ENCODE measurements at regions not wholly inside any gene's neighbourhood (a gene's known extent, or its start where the extent isn't known, plus 50 kb on each side); places are given as distances from the start of the nearest gene placed in this dataset.

DNA sequence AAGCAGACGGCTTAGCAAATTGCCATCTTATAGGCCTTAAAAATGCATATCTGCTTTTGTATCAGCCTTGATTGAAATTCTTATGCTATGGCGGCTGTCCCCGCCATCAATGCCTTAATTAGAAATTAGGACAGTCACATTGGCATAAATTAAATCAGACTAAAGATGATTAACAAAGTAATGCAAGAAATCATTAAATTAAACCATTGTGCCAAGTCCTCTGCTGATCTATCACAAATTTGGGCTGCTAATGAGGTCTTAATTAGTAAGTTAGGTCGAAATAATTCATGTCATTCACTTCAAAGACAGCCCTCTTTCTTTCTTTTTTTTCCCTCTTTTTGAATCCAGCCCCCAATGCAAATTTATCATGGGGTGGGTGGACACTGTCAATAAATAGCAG, 159.3 kb downstream of the MIAT start:
- Mint-ChIP-seq H3K27me3 (no peaks in the 10 kb centered on the region), H3K4me3 (no peak overlapping the region), H3K9me3 (ENCODE audit: insufficient read depth) (peaks cover 7% of the 10 kb centered on the region), H3K27ac (no peak overlapping the region), H3K4me1 (no peaks in the 10 kb centered on the region)
- H3K4me2 ChIP-seq (replicated peaks; ENCODE audit: low read depth, low read length, poor library complexity, severe bottlenecking): no peak overlapping the region
- H4K20me1 ChIP-seq (ENCODE audit: control insufficient read depth, insufficient read depth, low read length, poor library complexity, severe bottlenecking): no peaks in the 10 kb centered on the region
- no peaks in the 10 kb centered on the region for H3K27me3 ChIP-seq (replicated peaks in 1 of 4; ENCODE audit: control extremely low read depth in 1 of 4, control insufficient read depth in 3 of 4, insufficient read depth in 4 of 4, low read length in 3 of 4)
- ATAC-seq (ENCODE audit: low read depth): no peak
- H2AFZ ChIP-seq (ENCODE audit: insufficient read depth, low read depth, low read length, poor library complexity, severe bottlenecking): no peak overlapping the region
- ChIA-PET CTCF (no interaction called here), POLR2A (no interaction called here)
- H3K27ac ChIP-seq (ENCODE audit: low read length in 2 of 2): no peak overlapping the region
- H3K9me3 ChIP-seq (ENCODE audit: control extremely low read depth in 1 of 3, control insufficient read depth in 2 of 3, insufficient read depth in 1 of 3, low read length in 2 of 3): peaks cover 0 to 10% (median 10%) of the 10 kb centered on the region in 3 donors
- intact Hi-C loops (cut with micrococcal nuclease): no loop called here
- no peaks in the 10 kb centered on the region for H3K79me2 ChIP-seq (ENCODE audit: control insufficient read depth, insufficient read depth, low read length)
- H3K36me3 ChIP-seq (replicated peaks in 1 of 2; ENCODE audit: control extremely low read depth in 1 of 2, control insufficient read depth in 1 of 2, extremely low read depth in 1 of 2, insufficient read depth in 2 of 2, low read length in 1 of 2): no peaks in the 10 kb centered on the region
- no peaks in the 10 kb centered on the region for H3K4me1 ChIP-seq (ENCODE audit: control insufficient read depth in 2 of 2, insufficient read depth in 2 of 2, low read length in 2 of 2)
- H3K4me3 ChIP-seq (ENCODE audit: control extremely low read depth in 1 of 5, extremely low read depth in 1 of 5, insufficient read depth in 1 of 5, low read depth in 2 of 5, low read length in 4 of 5): no peak overlapping the region
- no peak for DNase-seq
- TF ChIP-seq, protein P1, sequence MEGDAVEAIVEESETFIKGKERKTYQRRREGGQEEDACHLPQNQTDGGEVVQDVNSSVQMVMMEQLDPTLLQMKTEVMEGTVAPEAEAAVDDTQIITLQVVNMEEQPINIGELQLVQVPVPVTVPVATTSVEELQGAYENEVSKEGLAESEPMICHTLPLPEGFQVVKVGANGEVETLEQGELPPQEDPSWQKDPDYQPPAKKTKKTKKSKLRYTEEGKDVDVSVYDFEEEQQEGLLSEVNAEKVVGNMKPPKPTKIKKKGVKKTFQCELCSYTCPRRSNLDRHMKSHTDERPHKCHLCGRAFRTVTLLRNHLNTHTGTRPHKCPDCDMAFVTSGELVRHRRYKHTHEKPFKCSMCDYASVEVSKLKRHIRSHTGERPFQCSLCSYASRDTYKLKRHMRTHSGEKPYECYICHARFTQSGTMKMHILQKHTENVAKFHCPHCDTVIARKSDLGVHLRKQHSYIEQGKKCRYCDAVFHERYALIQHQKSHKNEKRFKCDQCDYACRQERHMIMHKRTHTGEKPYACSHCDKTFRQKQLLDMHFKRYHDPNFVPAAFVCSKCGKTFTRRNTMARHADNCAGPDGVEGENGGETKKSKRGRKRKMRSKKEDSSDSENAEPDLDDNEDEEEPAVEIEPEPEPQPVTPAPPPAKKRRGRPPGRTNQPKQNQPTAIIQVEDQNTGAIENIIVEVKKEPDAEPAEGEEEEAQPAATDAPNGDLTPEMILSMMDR (IDR thresholded peaks at IDR 0.05): no peak
- no peak for TF ChIP-seq EZH2 (IDR thresholded peaks at IDR 0.05; ENCODE audit: borderline replicate concordance, insufficient read depth, low read depth, low read length, poor library complexity, severe bottlenecking)
- WGBS (ENCODE audit: insufficient coverage): no CpG with 5 or more reads among the region's 4 CpGs
- H3K9ac ChIP-seq (ENCODE audit: low read length): no peak overlapping the region

DNA sequence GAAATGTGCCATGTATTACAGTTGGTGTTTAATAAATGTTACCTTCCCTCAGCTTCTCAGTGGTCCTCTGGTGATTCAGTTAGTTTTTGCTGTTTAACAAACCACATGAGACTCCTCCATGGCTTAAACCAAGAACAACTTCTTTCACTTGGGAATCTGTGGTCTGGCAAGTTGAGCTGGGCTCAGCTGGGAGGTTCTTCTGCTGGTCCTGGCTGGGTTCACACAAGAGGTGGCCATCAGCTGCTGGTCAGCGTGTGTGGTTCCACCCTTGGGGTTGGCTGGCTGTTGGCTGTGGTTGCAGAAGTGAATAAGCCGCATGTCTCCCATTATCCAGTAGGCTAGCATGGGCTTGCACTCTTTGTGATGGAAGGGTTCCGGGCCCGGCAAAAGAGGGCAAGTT, 160.5 kb downstream of the MIAT start:
- Histone ChIP-seq H3K9ac (ENCODE audit: low read length) (no peak overlapping the region), H3K36me3 (replicated peaks in 1 of 2; ENCODE audit: control extremely low read depth in 1 of 2, control insufficient read depth in 1 of 2, extremely low read depth in 1 of 2, insufficient read depth in 2 of 2, low read length in 1 of 2) (no peaks in the 10 kb centered on the region), H3K27ac (ENCODE audit: low read length in 2 of 2) (no peak overlapping the region), H3K79me2 (ENCODE audit: control insufficient read depth, insufficient read depth, low read length) (no peaks in the 10 kb centered on the region), H3K4me1 (ENCODE audit: control insufficient read depth in 2 of 2, insufficient read depth in 2 of 2, low read length in 2 of 2) (no peaks in the 10 kb centered on the region), H3K4me3 (ENCODE audit: control extremely low read depth in 1 of 5, extremely low read depth in 1 of 5, insufficient read depth in 1 of 5, low read depth in 2 of 5, low read length in 4 of 5) (no peak overlapping the region), H4K20me1 (ENCODE audit: control insufficient read depth, insufficient read depth, low read length, poor library complexity, severe bottlenecking) (no peaks in the 10 kb centered on the region), H2AFZ (ENCODE audit: insufficient read depth, low read depth, low read length, poor library complexity, severe bottlenecking) (no peak overlapping the region), H3K9me3 (ENCODE audit: control extremely low read depth in 1 of 3, control insufficient read depth in 2 of 3, insufficient read depth in 1 of 3, low read length in 2 of 3) (peaks cover 0 to 10% (median 10%) of the 10 kb centered on the region in 3 donors), H3K27me3 (replicated peaks in 1 of 4; ENCODE audit: control extremely low read depth in 1 of 4, control insufficient read depth in 3 of 4, insufficient read depth in 4 of 4, low read length in 3 of 4) (no peaks in the 10 kb centered on the region), H3K4me2 (replicated peaks; ENCODE audit: low read depth, low read length, poor library complexity, severe bottlenecking) (no peak overlapping the region)
- ChIA-PET POLR2A (no interaction called here), CTCF (no interaction called here)
- H3K27ac Mint-ChIP-seq: no peak overlapping the region
- peaks cover 7% of the 10 kb centered on the region for H3K9me3 Mint-ChIP-seq (ENCODE audit: insufficient read depth)
- DNase-seq (no peak), ATAC-seq (ENCODE audit: low read depth) (no peak)
- TF ChIP-seq, protein P1 (IDR thresholded peaks at IDR 0.05): no peak
- no peak for TF ChIP-seq EZH2 (IDR thresholded peaks at IDR 0.05; ENCODE audit: borderline replicate concordance, insufficient read depth, low read depth, low read length, poor library complexity, severe bottlenecking)
- H3K27me3 Mint-ChIP-seq: no peaks in the 10 kb centered on the region
- H3K4me1 Mint-ChIP-seq: no peaks in the 10 kb centered on the region
- intact Hi-C loops (cut with micrococcal nuclease): no loop called here
- no peak overlapping the region for H3K4me3 Mint-ChIP-seq
- 72% methylated on average over 4 of the region's 4 CpGs for WGBS (ENCODE audit: insufficient coverage)
